Upper lobe of right lung (tissue), 1 donor: ENCODE measurements at regions not wholly inside any gene's neighbourhood (a gene's known extent, or its start where the extent isn't known, plus 50 kb on each side); places are given as distances from the start of the nearest gene placed in this dataset.
"Not testable (repeated sequence)": the region's sequence is repeated elsewhere in the genome, so short reads cannot be mapped to it uniquely, and the experiment has no call there.

Experiments
- ATAC-seq: fragments of 200-7000 bp; cut with Tn5 transposase; one replicate; pipeline ENCODE4 v1.9.1; 2020; ENCODE audit warnings: mild to moderate bottlenecking, moderate library complexity
- DNase-seq: peaks from one replicate; pipeline ENCODE4 v3.0.0-alpha.2; 2020
- H3K27ac ChIP-seq: fragments of 200-600 bp; one replicate; pipeline ENCODE4 v1.8.0; 2022
- H3K27me3 ChIP-seq: fragments of 200-600 bp; one replicate; pipeline ENCODE4 v1.8.0; 2022; ENCODE audit warnings: mild to moderate bottlenecking
- H3K36me3 ChIP-seq: fragments of 200-600 bp; one replicate; pipeline ENCODE4 v1.8.0; 2022
- H3K4me1 ChIP-seq: fragments of 200-600 bp; one replicate; pipeline ENCODE4 v1.8.0; 2022
- H3K4me3 ChIP-seq: fragments of 200-600 bp; one replicate; pipeline ENCODE4 v1.8.0; 2022; ENCODE audit warnings: mild to moderate bottlenecking
- H3K9me3 ChIP-seq: fragments of 200-600 bp; one replicate; pipeline ENCODE4 v1.8.0; 2022
- CTCF ChIP-seq: fragments of 200-600 bp; IDR thresholded peaks from one replicate; pipeline ENCODE4 v1.8.0; 2022; ENCODE audit warnings: antibody characterized with exemption
- intact Hi-C: fragments of 100-400 bp; cut with DNase I; formaldehyde crosslinking; loops from one replicate; pipeline ENCODE4 v1.11.0; 2022
- donor health status: DM: no; HTN: yes; CAD: no; lungs with severe emphysema.

GRCh38 chr2:83370419-83370762, 1088.7 kb downstream of the SUCLG1 start:
- Histone ChIP-seq H3K27ac (no peak overlapping the region), H3K4me3 (no peak overlapping the region), H3K27me3 (no peaks in the 10 kb centered on the region), H3K4me1 (no peaks in the 10 kb centered on the region), H3K36me3 (no peaks in the 10 kb centered on the region), H3K9me3 (no peaks in the 10 kb centered on the region)
- TF ChIP-seq CTCF: no peak
- intact Hi-C loops: no loop called here
- DNase-seq (no peak), ATAC-seq (no peak)

- Histone ChIP-seq H3K27me3 (no peaks in the 10 kb centered on the region), H3K36me3 (no peaks in the 10 kb centered on the region), H3K4me1 (no peaks in the 10 kb centered on the region), H3K4me3 (no peak overlapping the region), H3K9me3 (no peaks in the 10 kb centered on the region), H3K27ac (no peak overlapping the region)
- intact Hi-C loops: no loop called here
- no peak for TF ChIP-seq CTCF
- ATAC-seq (no peak), DNase-seq (no peak)
These were observed 1089.3 kb downstream of the SUCLG1 start for GRCh38 chr2:83369601-83370418.

GRCh38 chr2:83368916-83369315, 1090.2 kb downstream of the SUCLG1 start:
- no peak for DNase-seq
- no peaks in the 10 kb centered on the region for H3K36me3 ChIP-seq

GRCh38 chr2:83368461-83368860, 1090.6 kb downstream of the SUCLG1 start:
- Histone ChIP-seq H3K9me3 (no peaks in the 10 kb centered on the region), H3K36me3 (no peaks in the 10 kb centered on the region), H3K27me3 (no peaks in the 10 kb centered on the region), H3K27ac (no peak overlapping the region), H3K4me3 (no peak overlapping the region), H3K4me1 (no peaks in the 10 kb centered on the region)
- ATAC-seq (no peak), DNase-seq (no peak)
- TF ChIP-seq CTCF: no peak
- intact Hi-C loops: no loop called here

More at GRCh38 chr2:83368916-83369315, 1090.2 kb downstream of the SUCLG1 start:
- no peaks in the 10 kb centered on the region for H3K27me3 ChIP-seq
- H3K4me1 ChIP-seq: no peaks in the 10 kb centered on the region
- no peak for TF ChIP-seq CTCF
- H3K27ac ChIP-seq: no peak overlapping the region
- H3K4me3 ChIP-seq: no peak overlapping the region
- no peaks in the 10 kb centered on the region for H3K9me3 ChIP-seq
- intact Hi-C loops: no loop called here
- no peak for ATAC-seq

GRCh38 chr2:83365476-83365875, 1093.6 kb downstream of the SUCLG1 start:
- Histone ChIP-seq H3K4me1 (no peaks in the 10 kb centered on the region), H3K27ac (no peak overlapping the region), H3K4me3 (no peak overlapping the region), H3K27me3 (no peaks in the 10 kb centered on the region), H3K9me3 (no peaks in the 10 kb centered on the region), H3K36me3 (no peaks in the 10 kb centered on the region)
- intact Hi-C loops: no loop called here
- TF ChIP-seq CTCF: no peak
- no peak for DNase-seq
- no peak for ATAC-seq

GRCh38 chr2:83364264-83364663, 1094.8 kb downstream of the SUCLG1 start:
- intact Hi-C loops: no loop called here

GRCh38 chr2:83363138-83363537, 1095.9 kb downstream of the SUCLG1 start:
- H3K27ac ChIP-seq, intact Hi-C loops, H3K36me3 ChIP-seq, H3K9me3 ChIP-seq, H3K4me1 ChIP-seq, ATAC-seq, H3K27me3 ChIP-seq, DNase-seq, H3K4me3 ChIP-seq: not testable (repeated sequence)

More at GRCh38 chr2:83364264-83364663, 1094.8 kb downstream of the SUCLG1 start:
- no peak for TF ChIP-seq CTCF
- H3K9me3 ChIP-seq: no peaks in the 10 kb centered on the region
- DNase-seq (no peak), ATAC-seq (no peak)
- no peak overlapping the region for H3K4me3 ChIP-seq
- H3K4me1 ChIP-seq: no peaks in the 10 kb centered on the region
- no peak overlapping the region for H3K27ac ChIP-seq
- H3K36me3 ChIP-seq: no peaks in the 10 kb centered on the region
- H3K27me3 ChIP-seq: no peaks in the 10 kb centered on the region
